H1 (cell line): ENCODE measurements at regions not wholly inside any gene's neighbourhood (a gene's known extent, or its start where the extent isn't known, plus 50 kb on each side); places are given as distances from the start of the nearest gene placed in this dataset.

Experiments used
- CTCF ChIA-PET: fragments of 300-600 bp; sonication (Branson Sonifier 250); formaldehyde crosslinking; loops from one replicate; lab custom pipeline; 2021; ENCODE audit not compliant: partially characterized antibody; lab: Charles Lee
- POLR2A ChIA-PET: fragments of 300-600 bp; sonication (Branson Sonifier 250); formaldehyde crosslinking; loops from one replicate; lab custom pipeline; 2021; ENCODE audit warnings: inconsistent platforms; ENCODE audit not compliant: partially characterized antibody; lab: Charles Lee
- DNase-seq, 2 experiments: peaks; one replicate each; pipeline versions ENCODE4 v3.0.0 to v3.0.0-alpha.2; 2010 to 2022; ENCODE audit warnings: low spot score in 2 of 2, low read depth in 1 of 2, mixed read lengths in 1 of 2
- FAIRE-seq: peaks from 2 replicates; lab custom pipeline; 2011; peaks lifted over from hg19 to GRCh38; lab: Jason Lieb, UNC
- H2AFZ ChIP-seq: 2 replicates; pipeline ENCODE4 v1.8.1; 2012; ENCODE audit warnings: low read length, inconsistent platforms
- H2AK5ac ChIP-seq: 2 replicates; pipeline ENCODE4 v1.6.1; 2013; ENCODE audit warnings: low read depth, low read length
- H2BK120ac ChIP-seq: replicated peaks from 2 replicates; pipeline ENCODE3; 2013; ENCODE audit warnings: low read depth, low read length, inconsistent platforms
- H2BK12ac ChIP-seq: 2 replicates; pipeline ENCODE4 v1.6.1; 2013; ENCODE audit warnings: low read depth, low read length
- H2BK15ac ChIP-seq: 2 replicates; pipeline ENCODE4 v1.6.1; 2013; ENCODE audit warnings: low read length
- H2BK20ac ChIP-seq: 2 replicates; pipeline ENCODE4 v1.6.1; 2013; ENCODE audit warnings: low read length
- H2BK5ac ChIP-seq: 2 replicates; pipeline ENCODE4 v1.6.1; 2013; ENCODE audit warnings: low read depth, low read length
- H3K14ac ChIP-seq: 2 replicates; pipeline ENCODE4 v1.6.1; 2013; ENCODE audit warnings: inconsistent platforms; ENCODE audit not compliant: insufficient read length
- H3K18ac ChIP-seq: 2 replicates; pipeline ENCODE4 v1.6.1; 2013; ENCODE audit warnings: low read length; ENCODE audit errors: extremely low read depth
- H3K23ac ChIP-seq: 2 replicates; pipeline ENCODE4 v1.6.1; 2013; ENCODE audit warnings: inconsistent platforms; ENCODE audit not compliant: insufficient read length
- H3K23me2 ChIP-seq: 2 replicates; pipeline ENCODE4 v1.6.1; 2013; ENCODE audit warnings: low read depth, low read length
- H3K27ac ChIP-seq: 2 replicates; pipeline ENCODE4 v1.6.1; 2011; ENCODE audit warnings: low read depth, low read length, inconsistent platforms
- H3K27me3 ChIP-seq, 4 experiments: replicated peaks in 1 of 4; 1 replicate in 1 of 4; 2 replicates in 3 of 4; pipeline versions ENCODE4 v1.6.1 to v1.8.1; 2011 to 2013; ENCODE audit warnings: low read length in 3 of 4, mild to moderate bottlenecking in 3 of 4, inconsistent platforms in 2 of 4, mixed read lengths in 2 of 4, moderate library complexity in 1 of 4; ENCODE audit not compliant: control insufficient read depth in 3 of 4, insufficient read depth in 3 of 4; ENCODE audit errors: extremely low read depth in 1 of 4
- H3K36me3 ChIP-seq, 4 experiments: 2 replicates each; pipeline versions ENCODE4 v1.6.1 to v1.8.1; 2011 to 2013; ENCODE audit warnings: mild to moderate bottlenecking in 4 of 4, low read length in 3 of 4, moderate library complexity in 2 of 4, control low read depth in 1 of 4, inconsistent platforms in 1 of 4; ENCODE audit not compliant: insufficient read depth in 4 of 4, control insufficient read depth in 2 of 4
- H3K4ac ChIP-seq: replicated peaks from 2 replicates; pipeline ENCODE3; 2013; ENCODE audit warnings: low read length, low read depth, mixed read lengths, inconsistent platforms; ENCODE audit not compliant: insufficient read length
- H3K4me1 ChIP-seq, 4 experiments: replicated peaks in 1 of 4; 1 replicate in 1 of 4; 2 replicates in 3 of 4; pipeline versions ENCODE4 v1.6.1 to v1.8.1; 2011 to 2013; ENCODE audit warnings: low read length in 3 of 4, inconsistent platforms in 2 of 4, mixed read lengths in 1 of 4; ENCODE audit not compliant: insufficient read depth in 4 of 4, control insufficient read depth in 3 of 4
- H3K4me2 ChIP-seq, 2 experiments: 2 replicates each; pipeline versions ENCODE4 v1.6.1 to v1.8.1; 2011 to 2013; ENCODE audit warnings: low read depth in 2 of 2, low read length in 2 of 2, control low read depth in 1 of 2, inconsistent platforms in 1 of 2, mild to moderate bottlenecking in 1 of 2; ENCODE audit not compliant: insufficient read depth in 1 of 2
- H3K4me3 ChIP-seq, 4 experiments: fragments of 200-600, 300-600 bp in 1 of 4; sonication (generic), shearing (Covaris generic), sonication (Bioruptor Twin) in 1 of 4; 2 replicates each; pipeline versions ENCODE4 v1.5.1 to v1.8.1; 2011 to 2016; ENCODE audit warnings: low read length in 4 of 4, low read depth in 3 of 4, control low read depth in 2 of 4, inconsistent platforms in 2 of 4, mild to moderate bottlenecking in 2 of 4, mixed read lengths in 1 of 4, moderate library complexity in 1 of 4; ENCODE audit not compliant: insufficient read depth in 2 of 4; ENCODE audit errors: extremely low read depth in 1 of 4
- H3K56ac ChIP-seq: replicated peaks from 2 replicates; pipeline ENCODE3; 2013; ENCODE audit warnings: low read depth, mild to moderate bottlenecking, mixed read lengths, low read length, inconsistent platforms; ENCODE audit not compliant: insufficient read length
- H3K79me1 ChIP-seq: 2 replicates; pipeline ENCODE4 v1.6.1; 2013; ENCODE audit warnings: low read depth, low read length, control low read depth
- H3K79me2 ChIP-seq, 2 experiments: 2 replicates each; pipeline versions ENCODE4 v1.6.1 to v1.8.1; 2012 to 2013; ENCODE audit warnings: low read length in 2 of 2, mild to moderate bottlenecking in 2 of 2, inconsistent platforms in 1 of 2; ENCODE audit not compliant: insufficient read depth in 2 of 2, control insufficient read depth in 1 of 2
- H3K9ac ChIP-seq, 4 experiments: replicated peaks in 1 of 4; 1 replicate in 1 of 4; 2 replicates in 3 of 4; pipeline versions ENCODE4 v1.6.1 to v1.8.1; 2011 to 2013; ENCODE audit warnings: low read depth in 3 of 4, low read length in 3 of 4, control low read depth in 2 of 4, mild to moderate bottlenecking in 2 of 4, moderate library complexity in 2 of 4, inconsistent platforms in 1 of 4; ENCODE audit errors: extremely low read depth in 1 of 4
- H3K9me3 ChIP-seq, 2 experiments: 2 replicates each; pipeline versions ENCODE4 v1.6.1 to v1.8.1; 2012 to 2013; ENCODE audit warnings: mild to moderate bottlenecking in 2 of 2, moderate library complexity in 2 of 2, control low read depth in 1 of 2, inconsistent platforms in 1 of 2, low read depth in 1 of 2, low read length in 1 of 2, mixed read lengths in 1 of 2; ENCODE audit not compliant: insufficient read depth in 2 of 2
- H4K20me1 ChIP-seq, 2 experiments: replicated peaks in 1 of 2; 2 replicates each; pipeline versions ENCODE3 to v1.8.1; 2011 to 2013; ENCODE audit warnings: inconsistent platforms in 2 of 2, low read length in 2 of 2, mild to moderate bottlenecking in 1 of 2; ENCODE audit not compliant: insufficient read depth in 2 of 2, control insufficient read depth in 1 of 2
- H4K5ac ChIP-seq: 2 replicates; pipeline ENCODE4 v1.6.1; 2013; ENCODE audit warnings: low read length, low read depth, mixed read lengths, inconsistent platforms; ENCODE audit not compliant: insufficient read length
- H4K8ac ChIP-seq: 2 replicates; pipeline ENCODE4 v1.8.0; 2013; ENCODE audit warnings: mild to moderate bottlenecking, moderate library complexity, low read length, inconsistent platforms; ENCODE audit not compliant: insufficient read depth; ENCODE audit errors: extremely low read depth
- H4K91ac ChIP-seq: replicated peaks from 2 replicates; pipeline ENCODE3; 2013; ENCODE audit warnings: low read length, mixed read lengths, inconsistent platforms; ENCODE audit not compliant: insufficient read length
- FOSL1 ChIP-seq: IDR thresholded peaks from 2 replicates; pipeline ENCODE4 v1.6.1; 2011; ENCODE audit warnings: mild to moderate bottlenecking, low read depth, low read length, moderate library complexity; ENCODE audit not compliant: insufficient read depth
- RAD21 ChIP-seq, 2 experiments: IDR thresholded peaks in 1 of 2; conservative IDR thresholded peaks in 1 of 2; 2 replicates each; pipeline ENCODE4 v1.6.1; 2011; ENCODE audit warnings: low read depth in 2 of 2, low read length in 2 of 2, improper control_type of control experiment in 1 of 2, inconsistent platforms in 1 of 2, mild to moderate bottlenecking in 1 of 2, moderate library complexity in 1 of 2
- SIX5 ChIP-seq: IDR thresholded peaks from 2 replicates; pipeline ENCODE4 v1.6.1; 2011; ENCODE audit warnings: mild to moderate bottlenecking, low read depth, low read length
- SP4 ChIP-seq: IDR thresholded peaks from 2 replicates; pipeline ENCODE4 v1.6.1; 2012; ENCODE audit warnings: low read length, inconsistent platforms
- TBP ChIP-seq: IDR thresholded peaks from 2 replicates; pipeline ENCODE4 v1.6.1; 2011; ENCODE audit warnings: low read depth, low read length, improper control_type of control experiment
- WGBS, 2 experiments: shearing (Covaris generic) in 1 of 2; methylation state at CpG; one replicate each; pipeline versions ENCODE4 v1.1.6 to v1.1.7; 2013 to 2015; ENCODE audit warnings: low lambda C conversion rate in 2 of 2, mixed read lengths in 2 of 2, inconsistent platforms in 1 of 2, low coverage in 1 of 2, missing lambda C conversion rate in 1 of 2; ENCODE audit not compliant: insufficient replicate concordance in 2 of 2, insufficient coverage in 1 of 2, insufficient read length in 1 of 2; ENCODE audit errors: extremely low coverage in 1 of 2, missing lambda C conversion rate in 1 of 2; 5-methylcytosine and 5-hydroxymethylcytosine counted together
- TF ChIP-seq, protein P1 (sequence below): IDR thresholded peaks from 2 replicates; pipeline ENCODE4 v1.6.1; 2012; ENCODE audit warnings: low read length, inconsistent platforms

DNA sequence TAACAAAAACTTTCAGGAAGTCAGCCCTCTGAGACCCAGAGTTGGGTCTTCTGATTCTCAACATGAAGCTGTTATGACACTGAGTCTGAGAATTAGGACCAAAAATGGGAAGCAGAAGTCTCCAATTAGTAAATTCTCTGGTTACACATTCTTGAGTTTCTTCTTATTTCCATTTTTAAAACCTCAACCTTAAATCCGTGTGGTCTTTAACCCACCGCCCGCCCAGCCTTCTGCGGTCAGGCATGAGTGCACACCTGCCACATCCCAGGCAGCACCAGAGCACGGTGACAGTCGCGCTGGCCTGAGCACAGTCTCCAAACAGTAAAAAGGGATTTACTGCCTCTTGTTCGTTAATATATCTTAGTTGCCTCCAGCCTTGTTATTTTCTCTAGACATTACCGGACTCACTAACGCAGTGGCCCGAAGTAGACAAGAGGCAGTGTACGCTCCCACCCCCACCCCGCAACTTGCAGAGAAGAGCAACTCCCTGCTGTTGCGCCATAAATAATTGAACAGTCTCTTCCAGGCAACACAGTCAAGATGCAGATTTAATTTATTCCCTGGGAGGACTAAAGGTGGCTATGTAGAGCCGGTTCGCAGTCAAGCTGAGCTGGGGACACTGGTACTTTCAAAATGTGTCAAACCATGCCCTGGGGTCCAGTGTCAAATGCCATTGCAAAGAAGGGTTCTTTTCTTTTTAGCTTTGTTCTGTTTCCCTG, 147.0 kb upstream of the CELF2 start:
- 86% methylated on average over 16 of the region's 16 CpGs; no CpG with 5 or more reads in 1 of the 2 experiments for WGBS, 2 experiments
- POLR2A ChIA-PET: no interaction called here
- H3K56ac ChIP-seq: no peak overlapping the region

More for the DNA sequence above, 147.0 kb upstream of the CELF2 start:
- Histone ChIP-seq H3K9me3 (no peaks in the 10 kb centered on the region), H2BK5ac (no peak overlapping the region), H2BK120ac (no peak overlapping the region), H3K4me1 (peaks cover 0 to 2% (median 0%) of the 10 kb centered on the region in 4 experiments; a peak in 1 of 7 replicates), H2AFZ (no peak overlapping the region; the same call in 1 of the 2 replicates), H3K79me2 (no peaks in the 10 kb centered on the region), H4K8ac (no peak overlapping the region), H4K91ac (no peak overlapping the region), H3K27ac (no peak overlapping the region), H4K20me1 (no peaks in the 10 kb centered on the region), H3K23ac (no peak overlapping the region), H3K18ac (no peak overlapping the region), H2BK12ac (no peak overlapping the region)
- no peak for DNase-seq
- TF ChIP-seq TBP (no peak), RAD21 (IDR thresholded peaks at IDR 0.05 in 1 of 2, conservative IDR thresholded peaks at IDR 0.05 in 1 of 2; ENCODE audit: low read depth in 2 of 2, low read length in 2 of 2) (no peak), FOSL1 (no peak), SIX5 (no peak), SP4 (no peak)
- TF ChIP-seq, protein P1, sequence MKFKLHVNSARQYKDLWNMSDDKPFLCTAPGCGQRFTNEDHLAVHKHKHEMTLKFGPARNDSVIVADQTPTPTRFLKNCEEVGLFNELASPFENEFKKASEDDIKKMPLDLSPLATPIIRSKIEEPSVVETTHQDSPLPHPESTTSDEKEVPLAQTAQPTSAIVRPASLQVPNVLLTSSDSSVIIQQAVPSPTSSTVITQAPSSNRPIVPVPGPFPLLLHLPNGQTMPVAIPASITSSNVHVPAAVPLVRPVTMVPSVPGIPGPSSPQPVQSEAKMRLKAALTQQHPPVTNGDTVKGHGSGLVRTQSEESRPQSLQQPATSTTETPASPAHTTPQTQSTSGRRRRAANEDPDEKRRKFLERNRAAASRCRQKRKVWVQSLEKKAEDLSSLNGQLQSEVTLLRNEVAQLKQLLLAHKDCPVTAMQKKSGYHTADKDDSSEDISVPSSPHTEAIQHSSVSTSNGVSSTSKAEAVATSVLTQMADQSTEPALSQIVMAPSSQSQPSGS: no peak
- TF ChIP-seq, all 59 proteins: peak for 0
- Histone ChIP-seq H3K14ac (no peak overlapping the region), H3K36me3 (no peaks in the 10 kb centered on the region; a peak in 1 of 8 replicates), H4K5ac (no peak overlapping the region), H2BK20ac (no peak overlapping the region), H2AK5ac (no peak overlapping the region), H2BK15ac (no peak overlapping the region), H3K4me3 (no peak overlapping the region), H3K4me2 (no peak overlapping the region), H3K27me3 (no peaks in the 10 kb centered on the region), H3K4ac (no peak overlapping the region), H3K23me2 (no peaks in the 10 kb centered on the region; the same call in 1 of the 2 replicates), H3K9ac (no peak overlapping the region), H3K79me1 (no peaks in the 10 kb centered on the region)
- CTCF ChIA-PET: interaction anchor here (0.9 kb wide), 1 partner anchor 83 kb away, joined by 5 read pairs; no protein-coding TSS in a partner anchor
- no peak for FAIRE-seq
